Fibroblast of pulmonary artery (primary cell): ENCODE measurements at regions not wholly inside any gene's neighbourhood (a gene's known extent, or its start where the extent isn't known, plus 50 kb on each side); places are given as distances from the start of the nearest gene placed in this dataset.

Source experiments
- DNase-seq: peaks from one replicate; pipeline ENCODE4 v3.0.0-alpha.2; 2010; ENCODE audit warnings: low read depth
- H3K4me3 ChIP-seq: replicated peaks from 2 replicates; pipeline ENCODE4 v1.5.1; 2011; ENCODE audit warnings: low read depth, mild to moderate bottlenecking, control low read depth, low read length, moderate library complexity
- CTCF ChIP-seq: IDR thresholded peaks from 2 replicates; pipeline ENCODE4 v1.5.1; 2011; ENCODE audit warnings: mild to moderate bottlenecking, control low read depth, low read length, inconsistent platforms; ENCODE audit errors: missing control alignments

GRCh38 chr10:130396044-130396443, 259.9 kb downstream of the GLRX3 start:
- no peak for DNase-seq
- H3K4me3 ChIP-seq, result no peak overlapping the region
- TF ChIP-seq CTCF, result no peak

GRCh38 chr10:130398090-130398994, 262.2 kb downstream of the GLRX3 start:
- H3K4me3 ChIP-seq, result no peak overlapping the region
- no peak for DNase-seq
- no peak for TF ChIP-seq CTCF

GRCh38 chr10:130399425-130399950, 263.3 kb downstream of the GLRX3 start:
- TF ChIP-seq CTCF, result no peak
- no peak overlapping the region for H3K4me3 ChIP-seq
- no peak for DNase-seq

- no peak overlapping the region for H3K4me3 ChIP-seq
- no peak for TF ChIP-seq CTCF
- no peak for DNase-seq
These were observed 264.7 kb downstream of the GLRX3 start for GRCh38 chr10:130400890-130401289.

- no peak overlapping the region for H3K4me3 ChIP-seq
- TF ChIP-seq CTCF, result no peak
- DNase-seq, result no peak
These were observed 265.9 kb downstream of the GLRX3 start for GRCh38 chr10:130401860-130402765.

- no peak for TF ChIP-seq CTCF
- no peak for DNase-seq
- H3K4me3 ChIP-seq, result no peak overlapping the region
These were observed 267.2 kb downstream of the GLRX3 start for GRCh38 chr10:130403153-130404075.
